ENCODE measurements at regions not wholly inside any gene's neighbourhood (a gene's known extent, or its start where the extent isn't known, plus 50 kb on each side); places are given as distances from the start of the nearest gene placed in this dataset.

- no peak for DNase-seq
These were observed 725.0 kb upstream of the FLRT2 start for GRCh38 chr14:84804895-84805294.

- DNase-seq, result no peak
These were observed 723.8 kb upstream of the FLRT2 start for GRCh38 chr14:84806181-84806580.

- no peak for DNase-seq
These were observed 723.3 kb upstream of the FLRT2 start for GRCh38 chr14:84806622-84807021.

GRCh38 chr14:84807673-84808072 lies 722.3 kb upstream of the FLRT2 start:
- DNase-seq, result no peak

- DNase-seq, result no peak
These were observed 720.8 kb upstream of the FLRT2 start for GRCh38 chr14:84809158-84809557.

GRCh38 chr14:84814391-84814790 lies 715.6 kb upstream of the FLRT2 start:
- DNase-seq, result no peak

GRCh38 chr14:84819528-84819927 lies 710.4 kb upstream of the FLRT2 start:
- no peak for DNase-seq

- no peak for DNase-seq
These were observed 704.3 kb upstream of the FLRT2 start for GRCh38 chr14:84825481-84826251.

- DNase-seq, result no peak
These were observed 703.6 kb upstream of the FLRT2 start for GRCh38 chr14:84826294-84826693.

- no peak for DNase-seq
These were observed 679.3 kb upstream of the FLRT2 start for GRCh38 chr14:84850595-84850994.

- DNase-seq, result no peak
These were observed 673.0 kb upstream of the FLRT2 start for GRCh38 chr14:84856751-84857534.

GRCh38 chr14:84857571-84857970 lies 672.4 kb upstream of the FLRT2 start:
- DNase-seq, result no peak

GRCh38 chr14:84859116-84859515 lies 670.8 kb upstream of the FLRT2 start:
- DNase-seq, result no peak

- no peak for DNase-seq
These were observed 665.2 kb upstream of the FLRT2 start for GRCh38 chr14:84864548-84865271.

- no peak for DNase-seq
These were observed 658.2 kb upstream of the FLRT2 start for GRCh38 chr14:84871734-84872133.

GRCh38 chr14:84874436-84874835 lies 655.5 kb upstream of the FLRT2 start:
- no peak for DNase-seq

- no peak for DNase-seq
These were observed 652.9 kb upstream of the FLRT2 start for GRCh38 chr14:84877061-84877460.

GRCh38 chr14:84882830-84883229 lies 647.1 kb upstream of the FLRT2 start:
- DNase-seq, result no peak

GRCh38 chr14:84885061-84885460 lies 644.9 kb upstream of the FLRT2 start:
- DNase-seq, result no peak

GRCh38 chr14:84891404-84891803 lies 638.5 kb upstream of the FLRT2 start:
- no peak for DNase-seq

GRCh38 chr14:84894254-84894653 lies 635.7 kb upstream of the FLRT2 start:
- DNase-seq, result no peak

GRCh38 chr14:84922370-84922769 lies 607.6 kb upstream of the FLRT2 start:
- no peak for DNase-seq

- no peak for DNase-seq
These were observed 603.3 kb upstream of the FLRT2 start for GRCh38 chr14:84926656-84927055.

All from left kidney (tissue), 1 donor.